GM12891 (cell line): ENCODE measurements at regions not wholly inside any gene's neighbourhood (a gene's known extent, or its start where the extent isn't known, plus 50 kb on each side); places are given as distances from the start of the nearest gene placed in this dataset.

Experiments used
- POLR2A ChIP-seq: IDR thresholded peaks from 2 replicates; pipeline ENCODE4 v1.6.1; 2011; ENCODE audit warnings: low read depth, low read length, control low read depth
- POLR2AphosphoS5 ChIP-seq: IDR thresholded peaks from 2 replicates; pipeline ENCODE4 v1.6.1; 2011; ENCODE audit warnings: low read depth, low read length, control low read depth
- POU2F2 ChIP-seq: IDR thresholded peaks from 2 replicates; pipeline ENCODE4 v1.6.1; 2011; ENCODE audit warnings: low read depth, mild to moderate bottlenecking, control low read depth, low read length, moderate library complexity
- SPI1 ChIP-seq: IDR thresholded peaks from 2 replicates; pipeline ENCODE4 v1.6.1; 2011; ENCODE audit warnings: low read depth, low read length, control low read depth

- no peak for TF ChIP-seq POLR2AphosphoS5
- TF ChIP-seq POLR2A = no peak
- TF ChIP-seq SPI1 = no peak
- TF ChIP-seq POU2F2 = no peak
Observed at GRCh38 chr2:65548064-65548463, 115.7 kb upstream of the SPRED2 start.
